ENCODE measurements at regions not wholly inside any gene's neighbourhood (a gene's known extent, or its start where the extent isn't known, plus 50 kb on each side); places are given as distances from the start of the nearest gene placed in this dataset.

- Histone ChIP-seq H3K36me3 (ENCODE audit: insufficient read depth, low read length) (no peaks in the 10 kb centered on the region), H3K27me3 (ENCODE audit: low read length) (peaks cover 3% of the 10 kb centered on the region; the same call in 1 of the 2 replicates), H2AFZ (ENCODE audit: low read length) (no peak overlapping the region), H3K27ac (ENCODE audit: low read length) (no peak overlapping the region), H3K4me2 (ENCODE audit: low read depth, low read length, poor library complexity, severe bottlenecking) (no peak overlapping the region), H4K20me1 (ENCODE audit: insufficient read depth, low read depth, low read length) (no peaks in the 10 kb centered on the region), H3K4me1 (ENCODE audit: low read length) (no peaks in the 10 kb centered on the region), H3K4me3 (ENCODE audit: low read length) (no peak overlapping the region), H3K9ac (ENCODE audit: low read length) (no peak overlapping the region), H3K79me2 (ENCODE audit: low read length) (no peaks in the 10 kb centered on the region), H3K9me2 (replicated peaks; ENCODE audit: insufficient read depth, low read length) (0 out of 2 replicates have a peak, but pooled peaks cover 5% of the 10 kb centered on the region), H3K9me3 (ENCODE audit: low read length) (no peaks in the 10 kb centered on the region)
- no peak for DNase-seq
Measured at GRCh38 chr4:165621983-165622382, 243.2 kb downstream of the CPE start.

- 0 out of 2 replicates have a peak, but pooled peaks cover 5% of the 10 kb centered on the region for H3K9me2 ChIP-seq (replicated peaks; ENCODE audit: insufficient read depth, low read length)
- H3K79me2 ChIP-seq (ENCODE audit: low read length) = no peaks in the 10 kb centered on the region
- H2AFZ ChIP-seq (ENCODE audit: low read length) = no peak overlapping the region
- no peak overlapping the region for H3K4me3 ChIP-seq (ENCODE audit: low read length)
- no peak overlapping the region for H3K9ac ChIP-seq (ENCODE audit: low read length)
- no peaks in the 10 kb centered on the region for H3K36me3 ChIP-seq (ENCODE audit: insufficient read depth, low read length)
- H3K4me2 ChIP-seq (ENCODE audit: low read depth, low read length, poor library complexity, severe bottlenecking) = no peak overlapping the region
- no peaks in the 10 kb centered on the region for H3K27me3 ChIP-seq (ENCODE audit: low read length)
- no peaks in the 10 kb centered on the region for H3K9me3 ChIP-seq (ENCODE audit: low read length)
- DNase-seq = no peak
- H3K27ac ChIP-seq (ENCODE audit: low read length) = no peak overlapping the region
- H4K20me1 ChIP-seq (ENCODE audit: insufficient read depth, low read depth, low read length) = no peaks in the 10 kb centered on the region
- H3K4me1 ChIP-seq (ENCODE audit: low read length) = no peaks in the 10 kb centered on the region
Measured at GRCh38 chr4:165625281-165625680, 246.5 kb downstream of the CPE start.

- Histone ChIP-seq H3K9ac (ENCODE audit: low read length) (no peak overlapping the region), H4K20me1 (ENCODE audit: insufficient read depth, low read depth, low read length) (no peaks in the 10 kb centered on the region), H3K36me3 (ENCODE audit: insufficient read depth, low read length) (no peaks in the 10 kb centered on the region), H3K4me3 (ENCODE audit: low read length) (no peak overlapping the region), H3K27me3 (ENCODE audit: low read length) (peaks cover 2% of the 10 kb centered on the region; the same call in 1 of the 2 replicates), H3K79me2 (ENCODE audit: low read length) (no peaks in the 10 kb centered on the region), H2AFZ (ENCODE audit: low read length) (no peak overlapping the region), H3K27ac (ENCODE audit: low read length) (no peak overlapping the region), H3K4me2 (ENCODE audit: low read depth, low read length, poor library complexity, severe bottlenecking) (no peak overlapping the region), H3K4me1 (ENCODE audit: low read length) (no peaks in the 10 kb centered on the region), H3K9me3 (ENCODE audit: low read length) (no peaks in the 10 kb centered on the region), H3K9me2 (replicated peaks; ENCODE audit: insufficient read depth, low read length) (0 out of 2 replicates have a peak, but pooled peaks cover 5% of the 10 kb centered on the region)
- DNase-seq = no peak
Measured at GRCh38 chr4:165626316-165626715, 246.7 kb upstream of the TLL1 start.

- Histone ChIP-seq H3K79me2 (ENCODE audit: low read length) (no peaks in the 10 kb centered on the region), H3K27ac (ENCODE audit: low read length) (no peak overlapping the region), H3K4me2 (ENCODE audit: low read depth, low read length, poor library complexity, severe bottlenecking) (no peak overlapping the region), H2AFZ (ENCODE audit: low read length) (no peak overlapping the region), H3K9me3 (ENCODE audit: low read length) (no peaks in the 10 kb centered on the region), H3K27me3 (ENCODE audit: low read length) (peaks cover 2% of the 10 kb centered on the region; the same call in 1 of the 2 replicates), H3K4me1 (ENCODE audit: low read length) (no peaks in the 10 kb centered on the region), H3K36me3 (ENCODE audit: insufficient read depth, low read length) (no peaks in the 10 kb centered on the region), H3K9me2 (replicated peaks; ENCODE audit: insufficient read depth, low read length) (0 out of 2 replicates have a peak, but pooled peaks cover 5% of the 10 kb centered on the region), H3K4me3 (ENCODE audit: low read length) (no peak overlapping the region), H3K9ac (ENCODE audit: low read length) (no peak overlapping the region), H4K20me1 (ENCODE audit: insufficient read depth, low read depth, low read length) (no peaks in the 10 kb centered on the region)
- DNase-seq = no peak
Measured at GRCh38 chr4:165627128-165627527, 245.9 kb upstream of the TLL1 start.

GRCh38 chr4:165627548-165627947, 245.5 kb upstream of the TLL1 start:
- Histone ChIP-seq H3K36me3 (ENCODE audit: insufficient read depth, low read length) (no peaks in the 10 kb centered on the region), H3K9ac (ENCODE audit: low read length) (no peak overlapping the region), H3K79me2 (ENCODE audit: low read length) (no peaks in the 10 kb centered on the region), H4K20me1 (ENCODE audit: insufficient read depth, low read depth, low read length) (no peaks in the 10 kb centered on the region), H3K27me3 (ENCODE audit: low read length) (peaks cover 2% of the 10 kb centered on the region; the same call in 1 of the 2 replicates), H3K4me2 (ENCODE audit: low read depth, low read length, poor library complexity, severe bottlenecking) (no peak overlapping the region), H2AFZ (ENCODE audit: low read length) (no peak overlapping the region), H3K27ac (ENCODE audit: low read length) (no peak overlapping the region), H3K4me1 (ENCODE audit: low read length) (no peaks in the 10 kb centered on the region), H3K9me2 (replicated peaks; ENCODE audit: insufficient read depth, low read length) (0 out of 2 replicates have a peak, but pooled peaks cover 5% of the 10 kb centered on the region), H3K4me3 (ENCODE audit: low read length) (no peak overlapping the region), H3K9me3 (ENCODE audit: low read length) (no peaks in the 10 kb centered on the region)
- DNase-seq = no peak

GRCh38 chr4:165628572-165628971, 244.5 kb upstream of the TLL1 start:
- Histone ChIP-seq H3K9me2 (replicated peaks; ENCODE audit: insufficient read depth, low read length) (0 out of 2 replicates have a peak, but pooled peaks cover 5% of the 10 kb centered on the region), H3K4me1 (ENCODE audit: low read length) (no peaks in the 10 kb centered on the region), H4K20me1 (ENCODE audit: insufficient read depth, low read depth, low read length) (no peaks in the 10 kb centered on the region), H3K9me3 (ENCODE audit: low read length) (no peaks in the 10 kb centered on the region), H3K79me2 (ENCODE audit: low read length) (no peaks in the 10 kb centered on the region), H3K27ac (ENCODE audit: low read length) (no peak overlapping the region), H3K27me3 (ENCODE audit: low read length) (peaks cover 2% of the 10 kb centered on the region; the same call in 1 of the 2 replicates), H3K4me3 (ENCODE audit: low read length) (no peak overlapping the region), H3K9ac (ENCODE audit: low read length) (no peak overlapping the region), H3K4me2 (ENCODE audit: low read depth, low read length, poor library complexity, severe bottlenecking) (no peak overlapping the region), H3K36me3 (ENCODE audit: insufficient read depth, low read length) (no peaks in the 10 kb centered on the region), H2AFZ (ENCODE audit: low read length) (no peak overlapping the region)
- no peak for DNase-seq

- Histone ChIP-seq H3K4me1 (ENCODE audit: low read length) (no peaks in the 10 kb centered on the region), H3K4me3 (ENCODE audit: low read length) (no peak overlapping the region), H2AFZ (ENCODE audit: low read length) (no peak overlapping the region)
Measured at GRCh38 chr4:165630671-165631070, 242.4 kb upstream of the TLL1 start.

GRCh38 chr4:165631208-165631894, 241.7 kb upstream of the TLL1 start:
- Histone ChIP-seq H4K20me1 (ENCODE audit: insufficient read depth, low read depth, low read length) (no peaks in the 10 kb centered on the region), H3K9me2 (replicated peaks; ENCODE audit: insufficient read depth, low read length) (0 out of 2 replicates have a peak, but pooled peaks cover 2% of the 10 kb centered on the region), H3K36me3 (ENCODE audit: insufficient read depth, low read length) (no peaks in the 10 kb centered on the region), H3K79me2 (ENCODE audit: low read length) (no peaks in the 10 kb centered on the region), H3K4me1 (ENCODE audit: low read length) (no peaks in the 10 kb centered on the region), H3K27ac (ENCODE audit: low read length) (no peak overlapping the region), H3K27me3 (ENCODE audit: low read length) (peaks cover 2% of the 10 kb centered on the region; the same call in 1 of the 2 replicates), H3K4me3 (ENCODE audit: low read length) (no peak overlapping the region), H3K4me2 (ENCODE audit: low read depth, low read length, poor library complexity, severe bottlenecking) (no peak overlapping the region), H3K9me3 (ENCODE audit: low read length) (no peaks in the 10 kb centered on the region), H2AFZ (ENCODE audit: low read length) (no peak overlapping the region), H3K9ac (ENCODE audit: low read length) (no peak overlapping the region)
- no peak for DNase-seq

More at GRCh38 chr4:165630671-165631070, 242.4 kb upstream of the TLL1 start:
- Histone ChIP-seq H3K79me2 (ENCODE audit: low read length) (no peaks in the 10 kb centered on the region), H3K9me3 (ENCODE audit: low read length) (no peaks in the 10 kb centered on the region), H3K27ac (ENCODE audit: low read length) (no peak overlapping the region), H3K9ac (ENCODE audit: low read length) (no peak overlapping the region), H3K4me2 (ENCODE audit: low read depth, low read length, poor library complexity, severe bottlenecking) (no peak overlapping the region), H3K9me2 (replicated peaks; ENCODE audit: insufficient read depth, low read length) (0 out of 2 replicates have a peak, but pooled peaks cover 5% of the 10 kb centered on the region), H3K36me3 (ENCODE audit: insufficient read depth, low read length) (no peaks in the 10 kb centered on the region), H4K20me1 (ENCODE audit: insufficient read depth, low read depth, low read length) (no peaks in the 10 kb centered on the region), H3K27me3 (ENCODE audit: low read length) (peaks cover 2% of the 10 kb centered on the region; the same call in 1 of the 2 replicates)
- no peak for DNase-seq
